H9 (cell line): ENCODE measurements at regions not wholly inside any gene's neighbourhood (a gene's known extent, or its start where the extent isn't known, plus 50 kb on each side); places are given as distances from the start of the nearest gene placed in this dataset.

Experiments
- DNase-seq: peaks from one replicate; pipeline ENCODE4 v3.0.0-alpha.2; 2017
- H2AFZ ChIP-seq: one replicate; pipeline ENCODE4 v1.6.1; 2013; ENCODE audit warnings: mild to moderate bottlenecking, low read length, control low read depth, moderate library complexity
- H2AK5ac ChIP-seq: 2 replicates; pipeline ENCODE4 v1.6.1; 2013; ENCODE audit warnings: low read length, control low read depth, mixed read lengths; ENCODE audit not compliant: insufficient read length
- H2BK120ac ChIP-seq: one replicate; pipeline ENCODE4 v1.6.1; 2013; ENCODE audit warnings: low read depth, mild to moderate bottlenecking, low read length, control low read depth, inconsistent platforms; ENCODE audit not compliant: poor library complexity, severe bottlenecking
- H2BK12ac ChIP-seq: 2 replicates; pipeline ENCODE4 v1.6.1; 2013; ENCODE audit warnings: low read length, control low read depth, mixed read lengths, low read depth; ENCODE audit not compliant: insufficient read length
- H2BK15ac ChIP-seq: 2 replicates; pipeline ENCODE4 v1.6.1; 2013; ENCODE audit warnings: low read depth, low read length, control low read depth
- H2BK20ac ChIP-seq: one replicate; pipeline ENCODE4 v1.6.1; 2013; ENCODE audit warnings: low read depth, mild to moderate bottlenecking, low read length, control low read depth, inconsistent platforms; ENCODE audit not compliant: poor library complexity, severe bottlenecking
- H2BK5ac ChIP-seq: 2 replicates; pipeline ENCODE4 v1.6.1; 2013; ENCODE audit warnings: low read length, control low read depth, mixed read lengths; ENCODE audit not compliant: insufficient read length
- H3K14ac ChIP-seq: 2 replicates; pipeline ENCODE4 v1.6.1; 2013; ENCODE audit warnings: low read length, control low read depth; ENCODE audit not compliant: insufficient read depth
- H3K18ac ChIP-seq: 2 replicates; pipeline ENCODE4 v1.6.1; 2013; ENCODE audit warnings: low read depth, mild to moderate bottlenecking, mixed read lengths, low read length, control low read depth; ENCODE audit not compliant: insufficient read length
- H3K23ac ChIP-seq: 2 replicates; pipeline ENCODE4 v1.6.1; 2013; ENCODE audit warnings: low read length, control low read depth, mixed read lengths, low read depth; ENCODE audit not compliant: insufficient read length
- H3K23me2 ChIP-seq: 2 replicates; pipeline ENCODE4 v1.6.1; 2013; ENCODE audit warnings: low read depth, mild to moderate bottlenecking, mixed read lengths, low read length, control low read depth; ENCODE audit not compliant: insufficient read length, poor library complexity, severe bottlenecking
- H3K27ac ChIP-seq: 2 replicates; pipeline ENCODE4 v1.5.1; 2013; ENCODE audit warnings: low read length, control low read depth, mixed read lengths, low read depth; ENCODE audit not compliant: insufficient read length
- H3K27me3 ChIP-seq: 2 replicates; pipeline ENCODE4 v1.6.1; 2013; ENCODE audit warnings: low read length, control low read depth, inconsistent platforms; ENCODE audit not compliant: insufficient read depth
- H3K4ac ChIP-seq: 2 replicates; pipeline ENCODE4 v1.6.1; 2013; ENCODE audit warnings: low read depth, mild to moderate bottlenecking, control low read depth, inconsistent platforms, low read length, moderate library complexity
- H3K4me1 ChIP-seq: 2 replicates; pipeline ENCODE4 v1.6.1; 2013; ENCODE audit warnings: low read length, control low read depth, inconsistent platforms; ENCODE audit not compliant: insufficient read depth
- H3K4me2 ChIP-seq: 2 replicates; pipeline ENCODE4 v1.6.1; 2013; ENCODE audit warnings: low read length, control low read depth, mixed read lengths; ENCODE audit not compliant: insufficient read length, insufficient read depth
- H3K56ac ChIP-seq: 2 replicates; pipeline ENCODE4 v1.6.1; 2013; ENCODE audit warnings: low read depth, mild to moderate bottlenecking, mixed read lengths, low read length, control low read depth; ENCODE audit not compliant: insufficient read length
- H3K79me1 ChIP-seq: 2 replicates; pipeline ENCODE4 v1.6.1; 2013; ENCODE audit warnings: low read depth, mild to moderate bottlenecking, moderate library complexity, low read length, control low read depth, inconsistent platforms; ENCODE audit not compliant: insufficient read depth, poor library complexity, severe bottlenecking
- H3K79me2 ChIP-seq: 2 replicates; pipeline ENCODE4 v1.6.1; 2013; ENCODE audit warnings: low read length, control low read depth, inconsistent platforms; ENCODE audit not compliant: insufficient read depth
- H3K9ac ChIP-seq: 2 replicates; pipeline ENCODE4 v1.6.1; 2013; ENCODE audit warnings: low read length, control low read depth, mixed read lengths; ENCODE audit not compliant: insufficient read length; ENCODE audit errors: extremely low read depth
- H3K9me3 ChIP-seq: one replicate; pipeline ENCODE4 v1.6.1; 2013; ENCODE audit warnings: low read depth, low read length, inconsistent platforms; ENCODE audit not compliant: control insufficient read depth
- H3T11ph ChIP-seq: one replicate; pipeline ENCODE4 v1.6.1; 2013; ENCODE audit warnings: mild to moderate bottlenecking, low read length, control low read depth, inconsistent platforms
- H4K20me1 ChIP-seq: one replicate; pipeline ENCODE4 v1.6.1; 2013; ENCODE audit not compliant: control insufficient read depth, insufficient read length, insufficient read depth
- H4K5ac ChIP-seq: 2 replicates; pipeline ENCODE4 v1.6.1; 2013; ENCODE audit warnings: low read depth, mild to moderate bottlenecking, mixed read lengths, low read length, control low read depth; ENCODE audit not compliant: insufficient read length
- H4K8ac ChIP-seq: replicated peaks from 2 replicates; pipeline ENCODE4 v1.6.1; 2013; ENCODE audit warnings: low read length, control low read depth, mixed read lengths, low read depth; ENCODE audit not compliant: insufficient read length
- H4K91ac ChIP-seq: 2 replicates; pipeline ENCODE4 v1.6.1; 2013; ENCODE audit warnings: low read depth, mild to moderate bottlenecking, moderate library complexity, mixed read lengths, low read length, control low read depth; ENCODE audit not compliant: insufficient read length
- H3K27ac Mint-ChIP-seq, 3 experiments: 2 replicates in 2 of 3; 3 replicates in 1 of 3; pipeline ENCODE4 v1.8.0; 2020 to 2021; ENCODE audit warnings: mixed read lengths in 3 of 3, mild to moderate bottlenecking in 1 of 3, moderate library complexity in 1 of 3
- H3K27me3 Mint-ChIP-seq: 2 replicates; pipeline ENCODE4 v1.8.0; 2021; ENCODE audit warnings: low read depth, mild to moderate bottlenecking, moderate library complexity, mixed read lengths
- H3K36me3 Mint-ChIP-seq, 3 experiments: 2 replicates in 2 of 3; 3 replicates in 1 of 3; pipeline ENCODE4 v1.8.0; 2020 to 2021; ENCODE audit warnings: low read depth in 3 of 3, mixed read lengths in 3 of 3; ENCODE audit not compliant: insufficient read depth in 1 of 3
- H3K4me1 Mint-ChIP-seq, 2 experiments: 2 replicates each; pipeline ENCODE4 v1.8.0; 2020; ENCODE audit warnings: mixed read lengths in 2 of 2
- H3K4me3 Mint-ChIP-seq, 2 experiments: 2 replicates in 1 of 2; 3 replicates in 1 of 2; pipeline ENCODE4 v1.8.0; 2020 to 2021; ENCODE audit warnings: mild to moderate bottlenecking in 2 of 2, mixed read lengths in 2 of 2, moderate library complexity in 1 of 2
- H3K9me3 Mint-ChIP-seq, 2 experiments: 2 replicates in 1 of 2; 3 replicates in 1 of 2; pipeline ENCODE4 v1.8.0; 2020; ENCODE audit warnings: mild to moderate bottlenecking in 2 of 2, mixed read lengths in 2 of 2, moderate library complexity in 1 of 2
- WGBS: extraction: QIAGEN DNeasy Blood & Tissue Kit; methylation state at CpG from one replicate; pipeline ENCODE4 v1.1.7; 2013; ENCODE audit warnings: missing lambda C conversion rate, low lambda C conversion rate, mixed read lengths; ENCODE audit not compliant: insufficient read length; ENCODE audit errors: extremely low coverage; 5-methylcytosine and 5-hydroxymethylcytosine counted together
- TF ChIP-seq, protein P1 (sequence below): fragments of 200-600 bp; sonication (generic); conservative IDR thresholded peaks from 3 replicates; pipeline ENCODE4 v1.8.0; 2021; ENCODE audit warnings: antibody characterized with exemption, mild to moderate bottlenecking

- Mint-ChIP-seq H3K27me3 (no peaks in the 10 kb centered on the region), H3K9me3 (peaks cover 5 to 11% of the 10 kb centered on the region in 2 experiments; a peak in 3 of 5 replicates), H3K36me3 (peaks cover 5 to 12% (median 5%) of the 10 kb centered on the region in 3 experiments; a peak in 4 of 7 replicates), H3K4me3 (no peak overlapping the region), H3K27ac (no peak overlapping the region), H3K4me1 (no peaks in the 10 kb centered on the region)
- Histone ChIP-seq H3K18ac (no peak overlapping the region), H3K23me2 (no peaks in the 10 kb centered on the region), H2BK12ac (no peak overlapping the region), H3K23ac (no peak overlapping the region), H3K56ac (no peak overlapping the region), H2AK5ac (no peak overlapping the region), H3K27ac (no peak overlapping the region), H3K9ac (no peak overlapping the region), H3K9me3 (no peaks in the 10 kb centered on the region), H2BK120ac (no peak overlapping the region), H3T11ph (no peak overlapping the region), H3K79me2 (no peaks in the 10 kb centered on the region), H3K14ac (no peak overlapping the region), H2AFZ (no peak overlapping the region), H2BK15ac (no peak overlapping the region), H3K27me3 (no peaks in the 10 kb centered on the region), H4K20me1 (no peaks in the 10 kb centered on the region), H4K5ac (no peak overlapping the region), H3K4me1 (no peaks in the 10 kb centered on the region), H3K4ac (no peak overlapping the region), H2BK20ac (no peak overlapping the region), H4K8ac (no peak overlapping the region), H2BK5ac (no peak overlapping the region), H3K4me2 (no peak overlapping the region), H4K91ac (no peak overlapping the region), H3K79me1 (no peaks in the 10 kb centered on the region)
- no peak for DNase-seq
- TF ChIP-seq, protein P1, sequence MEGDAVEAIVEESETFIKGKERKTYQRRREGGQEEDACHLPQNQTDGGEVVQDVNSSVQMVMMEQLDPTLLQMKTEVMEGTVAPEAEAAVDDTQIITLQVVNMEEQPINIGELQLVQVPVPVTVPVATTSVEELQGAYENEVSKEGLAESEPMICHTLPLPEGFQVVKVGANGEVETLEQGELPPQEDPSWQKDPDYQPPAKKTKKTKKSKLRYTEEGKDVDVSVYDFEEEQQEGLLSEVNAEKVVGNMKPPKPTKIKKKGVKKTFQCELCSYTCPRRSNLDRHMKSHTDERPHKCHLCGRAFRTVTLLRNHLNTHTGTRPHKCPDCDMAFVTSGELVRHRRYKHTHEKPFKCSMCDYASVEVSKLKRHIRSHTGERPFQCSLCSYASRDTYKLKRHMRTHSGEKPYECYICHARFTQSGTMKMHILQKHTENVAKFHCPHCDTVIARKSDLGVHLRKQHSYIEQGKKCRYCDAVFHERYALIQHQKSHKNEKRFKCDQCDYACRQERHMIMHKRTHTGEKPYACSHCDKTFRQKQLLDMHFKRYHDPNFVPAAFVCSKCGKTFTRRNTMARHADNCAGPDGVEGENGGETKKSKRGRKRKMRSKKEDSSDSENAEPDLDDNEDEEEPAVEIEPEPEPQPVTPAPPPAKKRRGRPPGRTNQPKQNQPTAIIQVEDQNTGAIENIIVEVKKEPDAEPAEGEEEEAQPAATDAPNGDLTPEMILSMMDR: no peak
- WGBS: no CpG with 5 or more reads among the region's 3 CpGs
Measured at GRCh38 chr2:67965246-67965645, 97.6 kb downstream of the C1D start.
